ENCODE measurements at regions not wholly inside any gene's neighbourhood (a gene's known extent, or its start where the extent isn't known, plus 50 kb on each side); places are given as distances from the start of the nearest gene placed in this dataset.

DNA sequence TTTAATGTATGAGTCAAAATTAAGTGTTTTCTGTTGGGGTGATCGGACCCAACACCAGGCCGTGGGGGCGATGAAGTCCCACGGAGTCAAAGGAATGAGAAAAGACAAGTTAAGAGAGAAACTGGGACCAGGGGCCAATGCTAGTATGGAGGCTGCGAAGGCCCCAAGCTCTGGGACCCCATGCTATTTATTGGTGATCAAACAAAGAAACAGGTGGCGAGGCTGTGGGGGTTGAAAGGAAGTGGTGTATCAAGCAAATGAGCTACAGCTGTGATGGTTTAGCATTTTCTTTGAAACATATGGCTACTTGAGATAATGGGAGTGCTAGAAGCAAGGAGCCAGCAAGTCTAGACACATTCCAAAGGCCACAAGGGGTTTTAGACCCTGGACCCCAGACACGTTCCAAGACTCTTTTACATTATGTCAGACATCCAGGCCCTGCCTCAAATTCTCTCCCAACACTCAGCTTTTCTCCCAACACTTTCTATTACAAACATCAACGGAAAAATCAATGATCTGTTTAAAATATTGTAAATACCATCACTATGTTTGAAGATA lies 56.0 kb upstream of the SNRPN start:
- H3K27me3 ChIP-seq (ENCODE audit: control insufficient read depth, insufficient read depth, low read length): no peaks in the 10 kb centered on the region
- ChIA-PET CTCF (no interaction called here), POLR2A (no interaction called here)
- no peaks in the 10 kb centered on the region; the same call in 1 of the 2 replicates for H3K9me3 ChIP-seq (ENCODE audit: control insufficient read depth, insufficient read depth, low read depth, low read length)
- DNase-seq (ENCODE audit: low read depth, low spot score): no peak
- no peak overlapping the region for H3K4me3 ChIP-seq (ENCODE audit: low read depth in 2 of 2, low read length in 2 of 2)
- no peaks in the 10 kb centered on the region for H3K36me3 ChIP-seq (ENCODE audit: control insufficient read depth, insufficient read depth, low read length)
- H3K4me1 ChIP-seq (ENCODE audit: control insufficient read depth, insufficient read depth, low read length): no peaks in the 10 kb centered on the region
- H3K27ac ChIP-seq (ENCODE audit: low read length): no peak overlapping the region
- in situ Hi-C loops (cut with HindIII; ENCODE audit: low pct_unique_long_range_greater_than_20kb, low sequenced_read_pairs) (no loop called here), intact Hi-C loops (cut with micrococcal nuclease; ENCODE audit: unreplicated experiment) (no loop called here)
- TF ChIP-seq, protein P1, sequence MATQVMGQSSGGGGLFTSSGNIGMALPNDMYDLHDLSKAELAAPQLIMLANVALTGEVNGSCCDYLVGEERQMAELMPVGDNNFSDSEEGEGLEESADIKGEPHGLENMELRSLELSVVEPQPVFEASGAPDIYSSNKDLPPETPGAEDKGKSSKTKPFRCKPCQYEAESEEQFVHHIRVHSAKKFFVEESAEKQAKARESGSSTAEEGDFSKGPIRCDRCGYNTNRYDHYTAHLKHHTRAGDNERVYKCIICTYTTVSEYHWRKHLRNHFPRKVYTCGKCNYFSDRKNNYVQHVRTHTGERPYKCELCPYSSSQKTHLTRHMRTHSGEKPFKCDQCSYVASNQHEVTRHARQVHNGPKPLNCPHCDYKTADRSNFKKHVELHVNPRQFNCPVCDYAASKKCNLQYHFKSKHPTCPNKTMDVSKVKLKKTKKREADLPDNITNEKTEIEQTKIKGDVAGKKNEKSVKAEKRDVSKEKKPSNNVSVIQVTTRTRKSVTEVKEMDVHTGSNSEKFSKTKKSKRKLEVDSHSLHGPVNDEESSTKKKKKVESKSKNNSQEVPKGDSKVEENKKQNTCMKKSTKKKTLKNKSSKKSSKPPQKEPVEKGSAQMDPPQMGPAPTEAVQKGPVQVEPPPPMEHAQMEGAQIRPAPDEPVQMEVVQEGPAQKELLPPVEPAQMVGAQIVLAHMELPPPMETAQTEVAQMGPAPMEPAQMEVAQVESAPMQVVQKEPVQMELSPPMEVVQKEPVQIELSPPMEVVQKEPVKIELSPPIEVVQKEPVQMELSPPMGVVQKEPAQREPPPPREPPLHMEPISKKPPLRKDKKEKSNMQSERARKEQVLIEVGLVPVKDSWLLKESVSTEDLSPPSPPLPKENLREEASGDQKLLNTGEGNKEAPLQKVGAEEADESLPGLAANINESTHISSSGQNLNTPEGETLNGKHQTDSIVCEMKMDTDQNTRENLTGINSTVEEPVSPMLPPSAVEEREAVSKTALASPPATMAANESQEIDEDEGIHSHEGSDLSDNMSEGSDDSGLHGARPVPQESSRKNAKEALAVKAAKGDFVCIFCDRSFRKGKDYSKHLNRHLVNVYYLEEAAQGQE (IDR thresholded peaks at IDR 0.05; ENCODE audit: insufficient read depth in 1 of 2, low read depth in 2 of 2, low read length in 1 of 2): no peak
- no peak for TF ChIP-seq TCF7L2 (IDR thresholded peaks at IDR 0.05; ENCODE audit: low read depth, low read length)
- TF ChIP-seq, protein P2, sequence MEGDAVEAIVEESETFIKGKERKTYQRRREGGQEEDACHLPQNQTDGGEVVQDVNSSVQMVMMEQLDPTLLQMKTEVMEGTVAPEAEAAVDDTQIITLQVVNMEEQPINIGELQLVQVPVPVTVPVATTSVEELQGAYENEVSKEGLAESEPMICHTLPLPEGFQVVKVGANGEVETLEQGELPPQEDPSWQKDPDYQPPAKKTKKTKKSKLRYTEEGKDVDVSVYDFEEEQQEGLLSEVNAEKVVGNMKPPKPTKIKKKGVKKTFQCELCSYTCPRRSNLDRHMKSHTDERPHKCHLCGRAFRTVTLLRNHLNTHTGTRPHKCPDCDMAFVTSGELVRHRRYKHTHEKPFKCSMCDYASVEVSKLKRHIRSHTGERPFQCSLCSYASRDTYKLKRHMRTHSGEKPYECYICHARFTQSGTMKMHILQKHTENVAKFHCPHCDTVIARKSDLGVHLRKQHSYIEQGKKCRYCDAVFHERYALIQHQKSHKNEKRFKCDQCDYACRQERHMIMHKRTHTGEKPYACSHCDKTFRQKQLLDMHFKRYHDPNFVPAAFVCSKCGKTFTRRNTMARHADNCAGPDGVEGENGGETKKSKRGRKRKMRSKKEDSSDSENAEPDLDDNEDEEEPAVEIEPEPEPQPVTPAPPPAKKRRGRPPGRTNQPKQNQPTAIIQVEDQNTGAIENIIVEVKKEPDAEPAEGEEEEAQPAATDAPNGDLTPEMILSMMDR (IDR thresholded peaks at IDR 0.05): no peak
- TF ChIP-seq SIN3A (IDR thresholded peaks at IDR 0.05; ENCODE audit: borderline replicate concordance, insufficient read depth, low read depth, low read length): no peak
- no TSS peak for BruUV-seq (replicated peaks)
- ATAC-seq: no peak

DNA sequence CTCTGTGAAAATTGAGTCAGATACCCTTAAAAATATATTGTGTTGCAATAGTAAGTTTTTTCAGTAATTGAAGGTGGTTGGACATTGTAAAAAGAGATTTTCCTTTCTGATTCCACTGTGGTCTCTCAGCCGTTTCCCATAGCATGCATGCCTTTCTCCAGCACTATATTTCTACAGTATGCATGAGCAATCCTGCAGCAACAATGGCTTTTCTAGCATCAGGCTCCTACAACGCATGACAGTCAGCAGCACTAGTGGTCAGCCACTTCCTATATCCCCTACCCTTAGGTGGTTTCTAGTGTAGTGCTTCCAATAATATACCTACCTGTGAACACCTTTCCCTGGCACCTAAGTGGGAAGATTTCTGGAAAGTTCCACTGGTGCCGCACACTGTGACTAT lies 55.4 kb upstream of the SNRPN start:
- TF ChIP-seq TCF7L2 (IDR thresholded peaks at IDR 0.05; ENCODE audit: low read depth, low read length): no peak
- TF ChIP-seq, protein P2 (IDR thresholded peaks at IDR 0.05): no peak
- Histone ChIP-seq H3K4me1 (ENCODE audit: control insufficient read depth, insufficient read depth, low read length) (no peaks in the 10 kb centered on the region), H3K27ac (ENCODE audit: low read length) (no peak overlapping the region), H3K27me3 (ENCODE audit: control insufficient read depth, insufficient read depth, low read length) (no peaks in the 10 kb centered on the region), H3K4me3 (ENCODE audit: low read depth in 2 of 2, low read length in 2 of 2) (no peak overlapping the region), H3K36me3 (ENCODE audit: control insufficient read depth, insufficient read depth, low read length) (no peaks in the 10 kb centered on the region), H3K9me3 (ENCODE audit: control insufficient read depth, insufficient read depth, low read depth, low read length) (no peaks in the 10 kb centered on the region; the same call in 1 of the 2 replicates)
- no peak for ATAC-seq
- ChIA-PET POLR2A (no interaction called here), CTCF (no interaction called here)
- BruUV-seq (replicated peaks): no TSS peak
- DNase-seq (ENCODE audit: low read depth, low spot score): no peak
- intact Hi-C loops (cut with micrococcal nuclease; ENCODE audit: unreplicated experiment): no loop called here
- in situ Hi-C loops (cut with HindIII; ENCODE audit: low pct_unique_long_range_greater_than_20kb, low sequenced_read_pairs): no loop called here

DNA sequence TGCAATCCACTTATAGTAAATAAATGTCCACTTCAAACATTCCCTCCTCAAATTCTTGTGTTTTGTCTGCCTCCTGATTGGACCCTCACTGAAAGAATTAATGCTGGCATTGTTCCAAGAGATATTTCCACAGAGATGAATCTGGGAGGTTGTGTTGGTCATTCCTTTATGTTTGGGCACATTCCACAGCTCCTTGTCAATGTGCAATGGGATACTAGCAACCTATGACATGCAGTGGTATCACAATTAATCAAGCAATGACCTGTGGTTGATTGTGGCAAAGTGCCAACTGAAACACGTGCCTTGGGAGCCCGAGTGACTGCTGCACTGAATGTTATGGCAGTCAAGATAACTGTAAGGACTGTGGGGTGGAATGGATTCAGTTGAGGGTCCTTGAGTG lies 55.0 kb upstream of the SNRPN start:
- CTCF ChIA-PET: no interaction called here
- no peaks in the 10 kb centered on the region for H3K27me3 ChIP-seq (ENCODE audit: control insufficient read depth, insufficient read depth, low read length)
- no peak overlapping the region for H3K4me3 ChIP-seq (ENCODE audit: low read depth in 2 of 2, low read length in 2 of 2)
- intact Hi-C loops (cut with micrococcal nuclease; ENCODE audit: unreplicated experiment) (no loop called here), in situ Hi-C loops (cut with HindIII; ENCODE audit: low pct_unique_long_range_greater_than_20kb, low sequenced_read_pairs) (no loop called here)
- ATAC-seq: no peak
- H3K27ac ChIP-seq (ENCODE audit: low read length): no peak overlapping the region
- H3K36me3 ChIP-seq (ENCODE audit: control insufficient read depth, insufficient read depth, low read length): no peaks in the 10 kb centered on the region
- no peaks in the 10 kb centered on the region for H3K4me1 ChIP-seq (ENCODE audit: control insufficient read depth, insufficient read depth, low read length)
- DNase-seq (ENCODE audit: low read depth, low spot score): no peak
- TF ChIP-seq, protein P1 (IDR thresholded peaks at IDR 0.05; ENCODE audit: insufficient read depth in 1 of 2, low read depth in 2 of 2, low read length in 1 of 2): no peak
- TF ChIP-seq TCF7L2 (IDR thresholded peaks at IDR 0.05; ENCODE audit: low read depth, low read length): no peak
- POLR2A ChIA-PET: no interaction called here
- no TSS peak for BruUV-seq (replicated peaks)
- no peaks in the 10 kb centered on the region; the same call in 1 of the 2 replicates for H3K9me3 ChIP-seq (ENCODE audit: control insufficient read depth, insufficient read depth, low read depth, low read length)

Data from Panc1 (cell line).